ENCODE measurements at regions not wholly inside any gene's neighbourhood (a gene's known extent, or its start where the extent isn't known, plus 50 kb on each side); places are given as distances from the start of the nearest gene placed in this dataset.

- intact Hi-C loops (cut with DNase I) = no loop called here
- WGBS, 3 donors = 68 to 88% (median 74%) methylated on average over 3 of the region's 3 CpGs
- no peaks in the 10 kb centered on the region for H3K4me1 ChIP-seq (ENCODE audit: insufficient read depth)
- H3K9me3 ChIP-seq = no peaks in the 10 kb centered on the region
- H3K27ac ChIP-seq = no peak overlapping the region
- H3K36me3 ChIP-seq = no peaks in the 10 kb centered on the region
- TF ChIP-seq EP300 (IDR thresholded peaks at IDR 0.05) (no peak), POLR2A (IDR thresholded peaks at IDR 0.05) (no peak)
- TF ChIP-seq, protein P1, sequence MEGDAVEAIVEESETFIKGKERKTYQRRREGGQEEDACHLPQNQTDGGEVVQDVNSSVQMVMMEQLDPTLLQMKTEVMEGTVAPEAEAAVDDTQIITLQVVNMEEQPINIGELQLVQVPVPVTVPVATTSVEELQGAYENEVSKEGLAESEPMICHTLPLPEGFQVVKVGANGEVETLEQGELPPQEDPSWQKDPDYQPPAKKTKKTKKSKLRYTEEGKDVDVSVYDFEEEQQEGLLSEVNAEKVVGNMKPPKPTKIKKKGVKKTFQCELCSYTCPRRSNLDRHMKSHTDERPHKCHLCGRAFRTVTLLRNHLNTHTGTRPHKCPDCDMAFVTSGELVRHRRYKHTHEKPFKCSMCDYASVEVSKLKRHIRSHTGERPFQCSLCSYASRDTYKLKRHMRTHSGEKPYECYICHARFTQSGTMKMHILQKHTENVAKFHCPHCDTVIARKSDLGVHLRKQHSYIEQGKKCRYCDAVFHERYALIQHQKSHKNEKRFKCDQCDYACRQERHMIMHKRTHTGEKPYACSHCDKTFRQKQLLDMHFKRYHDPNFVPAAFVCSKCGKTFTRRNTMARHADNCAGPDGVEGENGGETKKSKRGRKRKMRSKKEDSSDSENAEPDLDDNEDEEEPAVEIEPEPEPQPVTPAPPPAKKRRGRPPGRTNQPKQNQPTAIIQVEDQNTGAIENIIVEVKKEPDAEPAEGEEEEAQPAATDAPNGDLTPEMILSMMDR (IDR thresholded peaks at IDR 0.05) = no peak
- no peak for DNase-seq
- H3K4me3 ChIP-seq = no peak overlapping the region
- H3K27me3 ChIP-seq = no peaks in the 10 kb centered on the region
Measured at GRCh38 chr10:25695586-25695985, 238.4 kb upstream of the MYO3A start.

GRCh38 chr10:25696013-25696708 lies 237.9 kb upstream of the MYO3A start:
- DNase-seq = no peak
- intact Hi-C loops (cut with DNase I) = no loop called here
- H3K4me3 ChIP-seq = no peak overlapping the region
- no peak for TF ChIP-seq EP300 (IDR thresholded peaks at IDR 0.05)
- TF ChIP-seq, protein P1 (IDR thresholded peaks at IDR 0.05) = no peak
- TF ChIP-seq POLR2A (IDR thresholded peaks at IDR 0.05) = no peak
- no peaks in the 10 kb centered on the region for H3K4me1 ChIP-seq (ENCODE audit: insufficient read depth)
- WGBS, 3 donors = 86 to 92% (median 88%) methylated on average over 6 of the region's 6 CpGs
- H3K27me3 ChIP-seq = no peaks in the 10 kb centered on the region
- H3K36me3 ChIP-seq = no peaks in the 10 kb centered on the region
- H3K9me3 ChIP-seq = no peaks in the 10 kb centered on the region
- H3K27ac ChIP-seq = no peak overlapping the region

GRCh38 chr10:25697412-25697811 lies 236.6 kb upstream of the MYO3A start:
- intact Hi-C loops (cut with DNase I) = no loop called here
- 73 to 82% (median 78%) methylated on average over 5 of the region's 5 CpGs for WGBS, 3 donors
- Histone ChIP-seq H3K36me3 (no peaks in the 10 kb centered on the region), H3K27ac (no peak overlapping the region), H3K4me3 (no peak overlapping the region), H3K9me3 (no peaks in the 10 kb centered on the region), H3K4me1 (ENCODE audit: insufficient read depth) (no peaks in the 10 kb centered on the region), H3K27me3 (no peaks in the 10 kb centered on the region)
- no peak for TF ChIP-seq POLR2A (IDR thresholded peaks at IDR 0.05)
- TF ChIP-seq, protein P1 (IDR thresholded peaks at IDR 0.05) = no peak
- no peak for TF ChIP-seq EP300 (IDR thresholded peaks at IDR 0.05)
- no peak for DNase-seq

DNA sequence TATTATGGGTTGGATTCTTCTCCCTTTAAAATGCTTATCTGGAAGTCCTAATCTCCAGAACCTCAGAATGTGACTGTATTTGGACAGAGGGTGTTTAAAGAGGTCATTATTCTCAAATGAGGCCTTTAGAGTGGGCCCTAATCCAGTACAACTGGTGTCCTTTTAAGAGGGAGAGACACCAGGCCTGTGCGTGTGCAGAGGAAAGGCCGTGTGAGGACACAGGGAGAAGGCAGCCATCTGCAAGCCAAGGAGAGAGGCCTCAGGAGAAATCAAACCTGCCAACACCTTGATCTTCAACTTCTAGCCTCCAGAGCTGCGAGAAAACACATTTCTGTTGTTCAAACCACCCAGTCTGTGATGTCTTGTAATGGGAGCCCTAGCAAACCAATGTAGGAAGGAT lies 235.4 kb upstream of the MYO3A start:
- Histone ChIP-seq H3K4me3 (no peak overlapping the region), H3K4me1 (ENCODE audit: insufficient read depth) (no peaks in the 10 kb centered on the region), H3K9me3 (no peaks in the 10 kb centered on the region), H3K36me3 (no peaks in the 10 kb centered on the region), H3K27ac (no peak overlapping the region), H3K27me3 (no peaks in the 10 kb centered on the region)
- 55 to 68% (median 58%) methylated on average over 3 of the region's 3 CpGs for WGBS, 3 donors
- TF ChIP-seq, protein P1 (IDR thresholded peaks at IDR 0.05) = no peak
- intact Hi-C loops (cut with DNase I) = no loop called here
- DNase-seq = no peak
